HFF-Myc (cell line): ENCODE measurements at regions not wholly inside any gene's neighbourhood (a gene's known extent, or its start where the extent isn't known, plus 50 kb on each side); places are given as distances from the start of the nearest gene placed in this dataset.

Experiments used
- DNase-seq: peaks from one replicate; pipeline ENCODE4 v3.0.0-alpha.2; 2011; ENCODE audit warnings: low read depth; ENCODE audit errors: extremely low read depth
- H3K4me3 ChIP-seq: replicated peaks from 2 replicates; pipeline ENCODE4 v1.5.1; 2011; ENCODE audit warnings: low read depth, mild to moderate bottlenecking, control low read depth, low read length
- TF ChIP-seq, protein P1 (sequence below): IDR thresholded peaks from 2 replicates; pipeline ENCODE4 v1.5.1; 2012; ENCODE audit warnings: mild to moderate bottlenecking, low read depth, low read length, control low read depth; ENCODE audit errors: missing control alignments

DNA sequence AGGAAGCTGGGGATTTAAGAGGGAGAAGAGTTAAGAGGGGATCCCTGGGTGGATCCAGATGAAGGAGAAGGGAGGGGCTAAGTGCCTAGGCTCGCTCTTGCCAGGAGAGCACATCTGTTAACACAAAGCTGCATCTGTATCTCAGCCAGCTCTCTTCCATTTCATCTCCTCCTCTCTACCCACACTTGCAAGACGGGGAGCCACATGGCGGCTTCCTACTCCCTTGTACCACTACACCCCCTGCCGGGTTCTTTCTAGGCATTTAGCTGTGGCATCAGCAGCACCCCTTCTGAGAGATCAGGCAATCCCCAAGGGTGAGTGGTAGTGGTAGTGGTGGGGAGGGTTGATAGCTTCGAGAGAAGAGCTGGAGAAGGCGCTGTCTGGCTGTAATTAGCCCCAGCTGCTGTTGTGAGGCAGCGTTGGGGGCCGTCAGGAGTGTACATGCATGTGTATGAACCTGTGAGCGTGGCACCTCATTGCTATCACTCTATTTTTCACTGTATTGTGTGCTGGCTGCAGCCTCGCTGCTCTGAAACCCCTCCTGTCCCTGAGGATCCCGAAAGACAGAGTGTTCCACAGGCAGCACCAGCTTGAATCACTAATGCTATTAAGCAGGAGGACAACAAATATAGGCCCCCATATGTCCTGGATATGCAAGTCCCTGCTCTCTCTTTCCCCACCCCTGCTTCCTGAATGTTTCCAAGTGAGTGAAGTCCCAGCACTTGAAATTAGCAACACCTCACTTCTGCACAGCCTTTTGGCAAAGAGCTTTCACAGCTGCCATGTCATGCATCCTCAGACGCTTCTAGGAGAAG lies 73.7 kb downstream of the RTL9 start:
- H3K4me3 ChIP-seq = no peak overlapping the region
- TF ChIP-seq, protein P1, sequence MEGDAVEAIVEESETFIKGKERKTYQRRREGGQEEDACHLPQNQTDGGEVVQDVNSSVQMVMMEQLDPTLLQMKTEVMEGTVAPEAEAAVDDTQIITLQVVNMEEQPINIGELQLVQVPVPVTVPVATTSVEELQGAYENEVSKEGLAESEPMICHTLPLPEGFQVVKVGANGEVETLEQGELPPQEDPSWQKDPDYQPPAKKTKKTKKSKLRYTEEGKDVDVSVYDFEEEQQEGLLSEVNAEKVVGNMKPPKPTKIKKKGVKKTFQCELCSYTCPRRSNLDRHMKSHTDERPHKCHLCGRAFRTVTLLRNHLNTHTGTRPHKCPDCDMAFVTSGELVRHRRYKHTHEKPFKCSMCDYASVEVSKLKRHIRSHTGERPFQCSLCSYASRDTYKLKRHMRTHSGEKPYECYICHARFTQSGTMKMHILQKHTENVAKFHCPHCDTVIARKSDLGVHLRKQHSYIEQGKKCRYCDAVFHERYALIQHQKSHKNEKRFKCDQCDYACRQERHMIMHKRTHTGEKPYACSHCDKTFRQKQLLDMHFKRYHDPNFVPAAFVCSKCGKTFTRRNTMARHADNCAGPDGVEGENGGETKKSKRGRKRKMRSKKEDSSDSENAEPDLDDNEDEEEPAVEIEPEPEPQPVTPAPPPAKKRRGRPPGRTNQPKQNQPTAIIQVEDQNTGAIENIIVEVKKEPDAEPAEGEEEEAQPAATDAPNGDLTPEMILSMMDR = no peak
- no peak for DNase-seq

DNA sequence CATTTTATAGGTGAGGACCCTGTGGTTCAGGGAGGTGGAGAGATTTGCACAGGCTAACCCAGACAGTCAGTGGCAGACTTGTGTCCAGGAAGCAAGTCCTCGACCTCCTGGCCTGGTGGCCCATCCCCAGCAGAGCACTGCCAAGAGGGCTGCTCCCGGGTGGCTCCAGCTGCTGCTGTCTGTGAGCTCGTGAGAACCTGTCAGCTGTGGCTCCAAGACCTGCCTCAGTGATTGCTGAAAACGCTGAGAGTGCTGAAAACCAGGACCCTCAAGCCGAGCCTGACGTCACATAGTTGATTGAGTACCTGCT lies 74.2 kb downstream of the RTL9 start:
- no peak for DNase-seq
- no peak overlapping the region for H3K4me3 ChIP-seq
- TF ChIP-seq, protein P1 = no peak

DNA sequence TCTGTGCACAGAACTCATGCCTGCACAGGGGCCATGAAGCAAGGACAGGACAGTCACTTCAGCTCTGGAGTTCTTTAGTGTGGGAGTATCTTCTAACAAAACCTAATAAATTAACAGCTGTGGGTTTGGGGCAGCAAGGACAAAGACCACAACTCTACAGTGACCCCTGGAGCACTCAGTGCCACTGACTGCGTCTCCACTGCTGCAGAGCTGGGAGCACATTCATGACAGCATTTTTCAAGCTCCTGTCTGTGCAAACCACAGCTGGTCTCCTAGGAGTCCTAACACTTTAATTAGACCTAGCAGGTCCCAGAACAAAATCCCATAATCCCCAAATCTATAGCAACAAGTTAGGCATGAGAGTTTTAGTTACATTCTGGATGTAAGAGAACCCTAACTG lies 76.5 kb downstream of the RTL9 start:
- no peak overlapping the region for H3K4me3 ChIP-seq
- no peak for DNase-seq
- TF ChIP-seq, protein P1 = no peak

DNA sequence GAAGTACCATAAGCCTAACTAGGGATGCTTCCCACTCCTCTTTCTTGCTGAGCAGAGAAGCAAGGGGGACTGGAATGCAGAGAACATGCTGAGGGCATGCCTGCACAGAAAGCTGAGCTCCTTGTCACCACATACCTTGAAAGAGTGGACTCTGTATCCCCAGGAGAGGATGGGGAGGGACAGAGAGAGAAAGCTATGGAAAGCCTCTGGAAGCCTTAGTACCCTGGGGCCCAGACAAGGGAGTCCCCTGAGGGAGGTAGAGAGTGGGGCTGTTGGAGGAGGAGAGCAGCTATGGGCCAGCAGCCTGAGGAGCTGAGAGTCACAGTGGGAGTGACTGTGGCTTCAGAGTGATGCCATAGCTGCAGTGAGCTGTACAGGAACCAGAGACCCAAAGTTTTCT lies 77.9 kb downstream of the RTL9 start:
- DNase-seq = no peak
- H3K4me3 ChIP-seq = no peak overlapping the region
- TF ChIP-seq, protein P1 = no peak

DNA sequence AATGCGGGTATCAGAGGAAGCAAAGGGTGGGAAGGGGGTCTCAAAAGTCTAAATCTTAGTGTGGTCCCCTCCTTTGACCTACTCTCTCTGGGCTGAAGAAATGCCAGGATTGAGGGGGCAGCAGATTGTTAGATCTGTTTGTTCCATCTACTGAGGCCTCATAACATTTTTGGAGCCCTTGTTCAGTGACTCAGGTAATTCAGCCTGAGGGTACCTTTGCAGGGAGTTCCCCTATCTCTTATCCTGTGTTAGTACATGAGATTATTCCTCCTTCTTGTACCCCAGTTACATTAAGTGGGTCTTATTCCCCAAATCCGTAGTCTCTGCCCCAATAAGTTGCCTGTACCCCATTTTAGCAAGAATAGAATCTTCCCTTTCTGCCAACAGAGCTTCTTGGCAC lies 79.0 kb downstream of the RTL9 start:
- no peak for DNase-seq
- H3K4me3 ChIP-seq = no peak overlapping the region
- TF ChIP-seq, protein P1 = no peak

DNA sequence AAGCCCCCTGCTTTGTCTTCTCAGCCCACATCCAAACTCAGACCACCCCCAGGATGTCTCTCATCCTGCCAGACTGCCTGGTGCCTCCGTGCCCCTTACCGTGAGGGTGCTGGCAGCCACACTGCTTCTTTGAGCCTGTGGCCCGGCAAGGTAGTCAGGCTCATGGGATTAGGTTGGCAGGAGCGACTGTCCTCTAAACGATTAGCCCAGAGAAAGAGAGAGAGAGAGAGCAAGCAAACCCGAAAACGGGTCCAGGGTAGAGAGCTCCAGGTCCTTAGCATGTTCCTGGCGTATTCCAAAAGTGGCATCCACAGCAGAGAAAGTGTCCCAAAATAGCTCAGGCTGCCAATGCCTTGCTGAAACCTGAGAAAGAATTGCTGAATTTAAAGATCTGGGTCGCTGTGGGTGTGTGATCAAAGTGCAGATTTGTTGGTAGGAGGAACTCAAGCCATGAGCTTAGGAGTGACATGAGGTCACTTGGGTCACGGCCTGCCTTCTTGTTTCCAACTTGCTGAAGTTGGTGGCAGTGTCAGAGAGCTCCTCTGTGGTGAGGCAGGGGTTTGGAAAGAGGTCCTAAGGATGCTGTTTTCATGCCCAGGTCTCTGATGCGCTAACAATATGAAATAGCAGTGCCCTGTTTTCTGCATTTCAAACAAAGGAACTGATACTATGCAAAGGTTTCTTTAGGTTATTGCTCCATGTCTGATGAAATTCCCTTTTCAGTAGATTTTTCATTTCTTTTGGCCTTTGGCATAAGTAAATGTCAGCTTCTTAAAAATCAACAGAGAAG lies 81.6 kb downstream of the RTL9 start:
- TF ChIP-seq, protein P1 = no peak
- no peak for DNase-seq

More for the DNA sequence above, 81.6 kb downstream of the RTL9 start:
- H3K4me3 ChIP-seq = no peak overlapping the region
